BE2C (cell line): ENCODE measurements at regions not wholly inside any gene's neighbourhood (a gene's known extent, or its start where the extent isn't known, plus 50 kb on each side); places are given as distances from the start of the nearest gene placed in this dataset.
"Not testable (repeated sequence)": the region's sequence is repeated elsewhere in the genome, so short reads cannot be mapped to it uniquely, and the experiment has no call there.

Experiments used
- DNase-seq: peaks from one replicate; pipeline ENCODE4 v3.0.0-alpha.2; 2020
- H3K27me3 ChIP-seq: fragments of 250-450 bp; sonication (Bioruptor Pico); 2 replicates; pipeline ENCODE4 v1.5.1; 2020; ENCODE audit warnings: mild to moderate bottlenecking
- H3K36me3 ChIP-seq: fragments of 250-450 bp; sonication (Bioruptor Pico); 2 replicates; pipeline ENCODE4 v1.5.1; 2020; ENCODE audit warnings: mild to moderate bottlenecking
- H3K4me1 ChIP-seq: fragments of 250-450 bp; sonication (Bioruptor Pico); 2 replicates; pipeline ENCODE4 v1.5.1; 2020
- H3K4me3 ChIP-seq: 2 replicates; pipeline ENCODE4 v1.5.1; 2011; ENCODE audit warnings: low read depth, low read length
- H3K9me3 ChIP-seq: fragments of 250-450 bp; sonication (Bioruptor Pico); 2 replicates; pipeline ENCODE4 v1.5.1; 2020
- CTCF ChIP-seq: IDR thresholded peaks from 2 replicates; pipeline ENCODE4 v1.5.1; 2012; ENCODE audit warnings: mild to moderate bottlenecking, low read depth, low read length

GRCh38 chr6:811831-812230, 118.9 kb upstream of the EXOC2 start:
- no peak overlapping the region for H3K4me3 ChIP-seq
- H3K9me3 ChIP-seq = no peaks in the 10 kb centered on the region
- no peak for DNase-seq
- TF ChIP-seq CTCF = no peak
- H3K36me3 ChIP-seq = no peaks in the 10 kb centered on the region
- peaks cover 10% of the 10 kb centered on the region for H3K27me3 ChIP-seq
- H3K4me1 ChIP-seq = no peaks in the 10 kb centered on the region

GRCh38 chr6:811191-811590, 118.3 kb upstream of the EXOC2 start:
- Histone ChIP-seq H3K27me3 (peaks cover 7% of the 10 kb centered on the region), H3K4me3 (no peak overlapping the region), H3K9me3 (no peaks in the 10 kb centered on the region), H3K36me3 (no peaks in the 10 kb centered on the region), H3K4me1 (no peaks in the 10 kb centered on the region)
- no peak for DNase-seq
- TF ChIP-seq CTCF = no peak

GRCh38 chr6:804771-805170, 111.8 kb upstream of the EXOC2 start:
- Histone ChIP-seq H3K36me3 (no peaks in the 10 kb centered on the region), H3K27me3 (peaks cover 27% of the 10 kb centered on the region), H3K4me3 (no peak overlapping the region), H3K4me1 (no peaks in the 10 kb centered on the region), H3K9me3 (no peaks in the 10 kb centered on the region)
- no peak for DNase-seq
- TF ChIP-seq CTCF = no peak

- no peaks in the 10 kb centered on the region for H3K36me3 ChIP-seq
- peaks cover 29% of the 10 kb centered on the region for H3K27me3 ChIP-seq
- no peaks in the 10 kb centered on the region for H3K9me3 ChIP-seq
- H3K4me1 ChIP-seq = no peaks in the 10 kb centered on the region
- no peak for TF ChIP-seq CTCF
- H3K4me3 ChIP-seq = no peak overlapping the region
- DNase-seq = no peak
Measured at GRCh38 chr6:804317-804716, 111.4 kb upstream of the EXOC2 start.

- Histone ChIP-seq H3K27me3 (peaks cover 34% of the 10 kb centered on the region), H3K4me3 (no peak overlapping the region), H3K36me3 (no peaks in the 10 kb centered on the region), H3K9me3 (no peaks in the 10 kb centered on the region), H3K4me1 (no peaks in the 10 kb centered on the region)
- TF ChIP-seq CTCF = no peak
- no peak for DNase-seq
Measured at GRCh38 chr6:803191-803977, 110.4 kb upstream of the EXOC2 start.

GRCh38 chr6:802701-803100, 109.8 kb upstream of the EXOC2 start:
- no peak for TF ChIP-seq CTCF
- Histone ChIP-seq H3K9me3 (no peaks in the 10 kb centered on the region), H3K4me1 (no peaks in the 10 kb centered on the region), H3K36me3 (no peaks in the 10 kb centered on the region), H3K27me3 (peaks cover 41% of the 10 kb centered on the region), H3K4me3 (no peak overlapping the region)
- no peak for DNase-seq

GRCh38 chr6:802223-802622, 109.3 kb upstream of the EXOC2 start:
- H3K36me3 ChIP-seq, H3K4me3 ChIP-seq, DNase-seq, H3K9me3 ChIP-seq, H3K4me1 ChIP-seq: not testable (repeated sequence)
- H3K27me3 ChIP-seq = peaks cover 46% of the 10 kb centered on the region
